Vagina (tissue), 2 donors: ENCODE measurements at regions not wholly inside any gene's neighbourhood (a gene's known extent, or its start where the extent isn't known, plus 50 kb on each side); places are given as distances from the start of the nearest gene placed in this dataset.
"Not testable (repeated sequence)": the region's sequence is repeated elsewhere in the genome, so short reads cannot be mapped to it uniquely, and the experiment has no call there.

Experiments used
- DNase-seq, 2 donors: peaks; one replicate each; pipeline ENCODE4 v3.0.0-alpha.2; 2017; ENCODE audit errors: extremely low spot score in 2 of 2
- H3K27ac ChIP-seq: fragments of 200-600 bp; sonication (generic); one replicate; pipeline ENCODE4 v1.5.1; 2019
- H3K27me3 ChIP-seq: fragments of 200-600 bp; sonication (generic); one replicate; pipeline ENCODE4 v1.5.1; 2019
- H3K36me3 ChIP-seq, 2 donors: fragments of 200-600 bp; sonication (generic); one replicate each; pipeline ENCODE4 v1.5.1; 2017 to 2019
- H3K4me1 ChIP-seq: fragments of 200-600 bp; sonication (generic); one replicate; pipeline ENCODE4 v1.5.1; 2019
- H3K4me3 ChIP-seq, 2 donors: fragments of 200-600 bp; sonication (generic); 1 replicate in 1 of 2; 2 replicates in 1 of 2; pipeline ENCODE4 v1.5.1; 2016 to 2019
- H3K9me3 ChIP-seq: fragments of 200-600 bp; sonication (generic); one replicate; pipeline ENCODE4 v1.5.1; 2019
- POLR2A ChIP-seq, 2 donors: fragments of 450-650 bp; IDR thresholded peaks; one replicate each; pipeline ENCODE4 v1.6.1; 2017; ENCODE audit warnings: antibody characterized with exemption in 2 of 2, mild to moderate bottlenecking in 2 of 2, moderate library complexity in 2 of 2
- POLR2AphosphoS5 ChIP-seq, 2 donors: sonication (generic); formaldehyde crosslinking; IDR thresholded peaks; one replicate each; pipeline ENCODE4 v1.9.0; 2017; ENCODE audit warnings: antibody characterized with exemption in 2 of 2, mild to moderate bottlenecking in 2 of 2, low read depth in 1 of 2; ENCODE audit not compliant: insufficient read depth in 1 of 2
- intact Hi-C: fragments of 100-400 bp; cut with DNase I; formaldehyde crosslinking; loops from one replicate; pipeline ENCODE4 v1.15.1; 2023
- TF ChIP-seq, protein P1 (sequence below), 3 experiments: fragments of 450-650 bp in 2 of 3; fragments of 200-600 bp in 1 of 3; sonication (generic) in 1 of 3; IDR thresholded peaks; one replicate each; pipeline ENCODE4 v1.5.1; 2017 to 2019; ENCODE audit warnings: antibody characterized with exemption in 3 of 3, mild to moderate bottlenecking in 2 of 3, moderate library complexity in 2 of 3

- no peak for DNase-seq
Measured at GRCh38 chr2:136319651-136320050, 201.7 kb upstream of the CXCR4 start.

DNA sequence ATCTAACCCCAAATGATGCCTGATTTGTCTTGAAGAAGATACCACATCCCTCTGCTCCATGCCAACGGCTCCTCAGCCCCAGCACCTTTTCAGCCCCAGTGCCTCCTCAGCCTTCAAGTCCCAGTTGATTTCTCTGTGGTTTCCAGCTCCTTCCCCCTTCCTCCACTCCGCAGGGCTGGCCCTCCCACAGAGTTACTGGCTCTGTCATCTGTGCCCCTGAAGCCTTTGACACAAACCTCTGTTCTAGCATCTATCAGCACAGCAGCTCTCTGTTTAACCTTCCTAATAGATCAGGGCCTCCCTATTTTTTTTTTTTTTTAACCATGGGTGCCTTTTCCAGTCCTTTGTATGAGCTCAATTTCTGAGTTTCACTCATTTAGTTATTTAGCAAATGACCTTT, 201.3 kb upstream of the CXCR4 start:
- H3K27ac ChIP-seq: no peak overlapping the region
- TF ChIP-seq, protein P1, sequence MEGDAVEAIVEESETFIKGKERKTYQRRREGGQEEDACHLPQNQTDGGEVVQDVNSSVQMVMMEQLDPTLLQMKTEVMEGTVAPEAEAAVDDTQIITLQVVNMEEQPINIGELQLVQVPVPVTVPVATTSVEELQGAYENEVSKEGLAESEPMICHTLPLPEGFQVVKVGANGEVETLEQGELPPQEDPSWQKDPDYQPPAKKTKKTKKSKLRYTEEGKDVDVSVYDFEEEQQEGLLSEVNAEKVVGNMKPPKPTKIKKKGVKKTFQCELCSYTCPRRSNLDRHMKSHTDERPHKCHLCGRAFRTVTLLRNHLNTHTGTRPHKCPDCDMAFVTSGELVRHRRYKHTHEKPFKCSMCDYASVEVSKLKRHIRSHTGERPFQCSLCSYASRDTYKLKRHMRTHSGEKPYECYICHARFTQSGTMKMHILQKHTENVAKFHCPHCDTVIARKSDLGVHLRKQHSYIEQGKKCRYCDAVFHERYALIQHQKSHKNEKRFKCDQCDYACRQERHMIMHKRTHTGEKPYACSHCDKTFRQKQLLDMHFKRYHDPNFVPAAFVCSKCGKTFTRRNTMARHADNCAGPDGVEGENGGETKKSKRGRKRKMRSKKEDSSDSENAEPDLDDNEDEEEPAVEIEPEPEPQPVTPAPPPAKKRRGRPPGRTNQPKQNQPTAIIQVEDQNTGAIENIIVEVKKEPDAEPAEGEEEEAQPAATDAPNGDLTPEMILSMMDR (IDR thresholded peaks at IDR 0.05): no peak
- TF ChIP-seq POLR2AphosphoS5 (IDR thresholded peaks at IDR 0.05; ENCODE audit: insufficient read depth in 1 of 2, low read depth in 1 of 2) (no peak), POLR2A (IDR thresholded peaks at IDR 0.05) (no peak)
- intact Hi-C loops: no loop called here
- no peaks in the 10 kb centered on the region for H3K27me3 ChIP-seq
- no peak for DNase-seq
- no peaks in the 10 kb centered on the region for H3K36me3 ChIP-seq
- no peak overlapping the region for H3K4me3 ChIP-seq
- H3K4me1 ChIP-seq: no peaks in the 10 kb centered on the region
- H3K9me3 ChIP-seq: no peaks in the 10 kb centered on the region

More at GRCh38 chr2:136319651-136320050, 201.7 kb upstream of the CXCR4 start:
- Histone ChIP-seq H3K27me3 (no peaks in the 10 kb centered on the region), H3K36me3 (no peaks in the 10 kb centered on the region), H3K9me3 (no peaks in the 10 kb centered on the region), H3K4me3 (no peak overlapping the region), H3K27ac (no peak overlapping the region), H3K4me1 (no peaks in the 10 kb centered on the region)
- intact Hi-C loops: no loop called here
- TF ChIP-seq POLR2AphosphoS5 (IDR thresholded peaks at IDR 0.05; ENCODE audit: insufficient read depth in 1 of 2, low read depth in 1 of 2): no peak
- TF ChIP-seq, protein P1 (IDR thresholded peaks at IDR 0.05): no peak
- no peak for TF ChIP-seq POLR2A (IDR thresholded peaks at IDR 0.05)

GRCh38 chr2:136314240-136314639, 196.3 kb upstream of the CXCR4 start:
- Histone ChIP-seq H3K4me3 (no peak overlapping the region), H3K4me1 (no peaks in the 10 kb centered on the region), H3K27me3 (no peaks in the 10 kb centered on the region), H3K27ac (no peak overlapping the region), H3K9me3 (no peaks in the 10 kb centered on the region), H3K36me3 (no peaks in the 10 kb centered on the region)
- DNase-seq: no peak
- no peak for TF ChIP-seq POLR2AphosphoS5 (IDR thresholded peaks at IDR 0.05; ENCODE audit: insufficient read depth in 1 of 2, low read depth in 1 of 2)
- no peak for TF ChIP-seq POLR2A (IDR thresholded peaks at IDR 0.05)
- TF ChIP-seq, protein P1 (IDR thresholded peaks at IDR 0.05): no peak
- intact Hi-C loops: no loop called here

DNA sequence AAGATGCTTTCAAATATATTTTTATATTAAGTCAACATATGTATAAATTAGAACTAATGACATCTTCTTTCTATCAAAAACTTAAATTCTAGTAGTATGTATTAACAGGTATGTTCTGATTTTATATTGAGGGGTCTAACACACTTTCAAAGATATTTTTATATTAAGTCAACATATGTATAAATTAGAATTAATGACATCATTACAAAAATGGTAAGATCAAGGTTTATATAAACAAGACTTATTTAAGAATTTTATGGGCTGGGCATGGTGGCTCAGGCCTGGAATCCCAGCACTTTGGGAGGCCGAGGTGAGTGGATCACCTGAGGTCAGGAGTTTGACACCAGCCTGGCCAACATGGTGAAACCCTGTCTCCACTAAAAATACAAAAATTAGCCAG, 194.6 kb upstream of the CXCR4 start:
- H3K9me3 ChIP-seq, intact Hi-C loops, H3K4me1 ChIP-seq, H3K27me3 ChIP-seq, H3K4me3 ChIP-seq, H3K27ac ChIP-seq, H3K36me3 ChIP-seq, DNase-seq: not testable (repeated sequence)

DNA sequence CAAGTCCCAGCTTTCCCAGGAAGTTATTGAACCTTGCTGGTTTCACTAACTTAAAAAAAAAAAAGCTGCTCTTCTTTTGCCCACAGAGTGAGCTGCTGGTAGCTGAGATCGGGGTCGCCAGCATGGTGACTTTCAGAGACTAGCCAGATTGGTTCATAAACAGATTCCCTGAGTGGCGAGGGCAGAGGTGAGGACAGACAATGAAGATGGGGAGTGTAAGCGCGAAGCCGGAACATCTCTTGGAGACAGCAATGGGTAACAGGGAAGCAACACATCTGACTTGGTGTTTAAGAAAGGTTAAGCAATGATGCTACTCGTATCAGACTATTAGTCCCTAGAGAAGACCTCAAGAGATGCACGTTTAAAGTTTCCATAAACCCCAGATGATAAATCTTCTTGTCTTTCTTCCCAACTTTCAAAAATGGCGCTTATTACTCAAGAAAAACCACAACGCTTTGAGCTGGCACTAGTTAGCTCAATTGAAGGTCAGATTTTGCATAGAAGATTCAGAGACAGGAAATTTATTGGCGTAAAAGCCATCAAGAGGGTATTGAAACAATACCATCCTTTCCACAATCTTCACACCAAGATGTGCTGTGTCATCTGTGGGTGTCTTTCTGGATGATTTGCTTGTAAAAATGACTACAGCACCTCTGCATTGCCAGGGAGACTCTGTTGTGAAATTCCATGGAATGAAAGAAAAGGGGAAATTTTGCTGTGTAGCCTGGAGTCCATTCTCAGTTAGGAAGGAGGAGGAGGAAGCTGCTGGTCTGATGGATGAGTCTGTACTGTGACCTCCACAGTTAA, 193.1 kb upstream of the CXCR4 start:
- Histone ChIP-seq H3K27me3 (no peaks in the 10 kb centered on the region), H3K4me1 (no peaks in the 10 kb centered on the region), H3K4me3 (no peak overlapping the region), H3K36me3 (no peaks in the 10 kb centered on the region), H3K9me3 (no peaks in the 10 kb centered on the region), H3K27ac (no peak overlapping the region)
- intact Hi-C loops: no loop called here
- TF ChIP-seq, protein P1 (IDR thresholded peaks at IDR 0.05): no peak
- TF ChIP-seq POLR2AphosphoS5 (IDR thresholded peaks at IDR 0.05; ENCODE audit: insufficient read depth in 1 of 2, low read depth in 1 of 2): no peak
- no peak for TF ChIP-seq POLR2A (IDR thresholded peaks at IDR 0.05)
- no peak for DNase-seq
